ENCODE measurements at regions not wholly inside any gene's neighbourhood (a gene's known extent, or its start where the extent isn't known, plus 50 kb on each side); places are given as distances from the start of the nearest gene placed in this dataset.

- Histone ChIP-seq H4K8ac (replicated peaks; ENCODE audit: insufficient read length, low read depth, low read length) (no peak overlapping the region), H3K9ac (ENCODE audit: extremely low read depth, insufficient read length, low read length) (no peak overlapping the region), H2BK15ac (ENCODE audit: low read depth, low read length) (no peak overlapping the region), H2BK20ac (ENCODE audit: low read depth, low read length, poor library complexity, severe bottlenecking) (no peak overlapping the region), H3K4ac (ENCODE audit: low read depth, low read length) (no peak overlapping the region), H3K4me1 (ENCODE audit: insufficient read depth, low read length) (no peaks in the 10 kb centered on the region), H3K27me3 (ENCODE audit: insufficient read depth, low read length) (no peaks in the 10 kb centered on the region), H4K91ac (ENCODE audit: insufficient read length, low read depth, low read length) (no peak overlapping the region), H3K9me3 (ENCODE audit: control insufficient read depth, low read depth, low read length) (no peaks in the 10 kb centered on the region), H3K23me2 (ENCODE audit: insufficient read length, low read depth, low read length, poor library complexity, severe bottlenecking) (no peaks in the 10 kb centered on the region), H3K4me2 (ENCODE audit: insufficient read depth, insufficient read length, low read length) (no peak overlapping the region), H2AK5ac (ENCODE audit: insufficient read length, low read length) (no peak overlapping the region), H2BK5ac (ENCODE audit: insufficient read length, low read length) (no peak overlapping the region), H2BK120ac (ENCODE audit: low read depth, low read length, poor library complexity, severe bottlenecking) (no peak overlapping the region), H3K79me2 (ENCODE audit: insufficient read depth, low read length) (no peaks in the 10 kb centered on the region), H2AFZ (ENCODE audit: low read length) (no peak overlapping the region), H3K79me1 (ENCODE audit: insufficient read depth, low read depth, low read length, poor library complexity, severe bottlenecking) (no peaks in the 10 kb centered on the region), H4K20me1 (ENCODE audit: control insufficient read depth, insufficient read depth, insufficient read length) (no peaks in the 10 kb centered on the region), H4K5ac (ENCODE audit: insufficient read length, low read depth, low read length) (no peak overlapping the region), H3T11ph (ENCODE audit: low read length) (no peak overlapping the region), H2BK12ac (ENCODE audit: insufficient read length, low read depth, low read length) (no peak overlapping the region), H3K14ac (ENCODE audit: insufficient read depth, low read length) (no peak overlapping the region), H3K27ac (ENCODE audit: insufficient read length, low read depth, low read length) (no peak overlapping the region), H3K56ac (ENCODE audit: insufficient read length, low read depth, low read length) (no peak overlapping the region), H3K18ac (ENCODE audit: insufficient read length, low read depth, low read length) (no peak overlapping the region), H3K23ac (ENCODE audit: insufficient read length, low read depth, low read length) (no peak overlapping the region)
- no peaks in the 10 kb centered on the region; a peak in 1 of 5 replicates for H3K9me3 Mint-ChIP-seq
- no peak overlapping the region for H3K27ac Mint-ChIP-seq
- H3K4me1 Mint-ChIP-seq = no peaks in the 10 kb centered on the region
- no peaks in the 10 kb centered on the region for H3K36me3 Mint-ChIP-seq (ENCODE audit: insufficient read depth in 1 of 3, low read depth in 3 of 3)
- H3K27me3 Mint-ChIP-seq (ENCODE audit: low read depth) = no peaks in the 10 kb centered on the region; the same call in 1 of the 2 replicates
- no peak for DNase-seq
- no peak for TF ChIP-seq CTCF (conservative IDR thresholded peaks at IDR 0.05)
- H3K4me3 Mint-ChIP-seq = no peak overlapping the region
- no CpG with 5 or more reads among the region's 2 CpGs for WGBS (ENCODE audit: extremely low coverage, insufficient read length, low lambda C conversion rate)
These were observed 727.6 kb upstream of the ARGLU1 start for GRCh38 chr13:107295416-107296140.

Data from H9 (cell line).